K562 (cell line): ENCODE measurements at regions not wholly inside any gene's neighbourhood (a gene's known extent, or its start where the extent isn't known, plus 50 kb on each side); places are given as distances from the start of the nearest gene placed in this dataset.

Source experiments
- ATAC-seq: fragments of 200-7000 bp; cut with Tn5 transposase; 3 replicates; pipeline ENCODE4 v1.9.1; 2020; ENCODE audit warnings: moderate library complexity
- BruUV-seq: library from RNA; stranded (reverse); fragments of 400-500 nt; replicated peaks from 2 replicates; lab custom pipeline; 2021; lab: Mats Ljungman, UMichigan
- CTCF ChIA-PET: fragments of 300-600 bp; formaldehyde crosslinking; extraction: SDS; loops from one replicate; lab custom pipeline; 2021; ENCODE audit warnings: low intra/inter-chr PET ratio; lab: Yijun Ruan, JAX
- POLR2A ChIA-PET: fragments of 300-600, 350-650 bp; sonication (Branson Sonifier 250); formaldehyde crosslinking; extraction: SDS; loops from one replicate; lab custom pipeline; 2021; ENCODE audit warnings: antibody characterized with exemption, inconsistent platforms; lab: Yijun Ruan, JAX
- DNase-seq, 4 experiments: peaks; one replicate each; pipeline versions ENCODE4 v3.0.0 to v3.0.0-alpha.2; 2011 to 2018; ENCODE audit warnings: low spot score in 3 of 4, mixed read lengths in 3 of 4; ENCODE audit errors: extremely low read depth in 1 of 4
- FAIRE-seq: peaks from 2 replicates; lab custom pipeline; 2011; peaks lifted over from hg19 to GRCh38; lab: Jason Lieb, UNC
- H2AFZ ChIP-seq: 2 replicates; pipeline ENCODE4 v1.6.0; 2011; ENCODE audit warnings: low read depth, low read length, control low read depth, inconsistent platforms
- H3K27ac ChIP-seq: fragments of 200-600 bp; 3 replicates; pipeline ENCODE4 v1.8.0; 2011; ENCODE audit warnings: low read depth, mild to moderate bottlenecking, control low read depth, inconsistent platforms, low read length, moderate library complexity, mixed read lengths; ENCODE audit errors: extremely low read depth
- H3K27me3 ChIP-seq, 2 experiments: fragments of 300-600 bp in 1 of 2; 2 replicates in 1 of 2; 3 replicates in 1 of 2; pipeline versions ENCODE4 v1.6.0 to v1.8.0; 2011; ENCODE audit warnings: inconsistent platforms in 2 of 2, low read length in 2 of 2, mild to moderate bottlenecking in 1 of 2, mixed read lengths in 1 of 2, moderate library complexity in 1 of 2; ENCODE audit not compliant: control insufficient read depth in 2 of 2, insufficient read depth in 2 of 2
- H3K36me3 ChIP-seq: fragments of 300-600 bp; 3 replicates; pipeline ENCODE4 v1.8.0; 2011; ENCODE audit warnings: mild to moderate bottlenecking, low read length, inconsistent platforms; ENCODE audit not compliant: control insufficient read depth, insufficient read depth
- H3K4me1 ChIP-seq, 2 experiments: fragments of 200-600 bp in 1 of 2; replicated peaks in 1 of 2; 2 replicates in 1 of 2; 3 replicates in 1 of 2; pipeline versions ENCODE4 v1.5.1 to v1.8.0; 2011; ENCODE audit warnings: inconsistent platforms in 2 of 2, low read length in 2 of 2, mild to moderate bottlenecking in 1 of 2, mixed read lengths in 1 of 2, moderate library complexity in 1 of 2; ENCODE audit not compliant: control insufficient read depth in 2 of 2, insufficient read depth in 2 of 2
- H3K4me2 ChIP-seq: 2 replicates; pipeline ENCODE4 v1.6.1; 2011; ENCODE audit warnings: low read length, control low read depth, inconsistent platforms, mixed read lengths; ENCODE audit not compliant: insufficient read depth
- H3K4me3 ChIP-seq: fragments of 200-600 bp; sonication (generic), shearing (Covaris generic); 2 replicates; pipeline ENCODE4 v1.5.1; 2016; ENCODE audit warnings: control low read depth, inconsistent platforms
- H3K79me2 ChIP-seq: fragments of 200-600 bp; 3 replicates; pipeline ENCODE4 v1.8.0; 2011; ENCODE audit warnings: low read length, inconsistent platforms; ENCODE audit not compliant: control insufficient read depth, insufficient read depth
- H3K9ac ChIP-seq, 2 experiments: 2 replicates each; pipeline versions ENCODE4 v1.6.0 to v1.6.1; 2011; ENCODE audit warnings: low read depth in 2 of 2, low read length in 2 of 2, control low read depth in 1 of 2, inconsistent platforms in 1 of 2, mild to moderate bottlenecking in 1 of 2, mixed read lengths in 1 of 2; ENCODE audit not compliant: insufficient read depth in 1 of 2
- H3K9me1 ChIP-seq: one replicate; pipeline ENCODE4 v1.6.0; 2011; ENCODE audit warnings: inconsistent platforms, mild to moderate bottlenecking, low read length, moderate library complexity; ENCODE audit not compliant: control insufficient read depth, insufficient read depth
- H3K9me3 ChIP-seq: replicated peaks from 2 replicates; pipeline ENCODE4 v1.5.1; 2011; ENCODE audit warnings: low read depth, low read length, inconsistent platforms; ENCODE audit not compliant: control insufficient read depth, insufficient read depth
- H4K20me1 ChIP-seq: replicated peaks from 2 replicates; pipeline ENCODE4 v1.6.1; 2011; ENCODE audit warnings: low read length, inconsistent platforms, mixed read lengths; ENCODE audit not compliant: control insufficient read depth, insufficient read depth
- BRD4 ChIP-seq: fragments of 200-600 bp; sonication (generic); IDR thresholded peaks from 2 replicates; pipeline ENCODE4 v1.6.1; 2017; ENCODE audit warnings: inconsistent platforms
- BRD9 ChIP-seq: fragments of 450-650 bp; IDR thresholded peaks from 2 replicates; pipeline ENCODE4 v1.6.1; 2018; ENCODE audit warnings: low read depth; ENCODE audit not compliant: partially characterized antibody
- EGR1 ChIP-seq: fragments of 450-650 bp; conservative IDR thresholded peaks from 2 replicates; pipeline ENCODE4 v1.6.1; 2017; ENCODE audit warnings: mild to moderate bottlenecking
- FOXP1 ChIP-seq: sonication (generic); formaldehyde crosslinking; IDR thresholded peaks from 2 replicates; pipeline ENCODE4 v1.8.0; 2022; ENCODE audit warnings: mild to moderate bottlenecking, missing genetic modification reagents
- HDGF ChIP-seq: fragments of 450-650 bp; IDR thresholded peaks from 2 replicates; pipeline ENCODE4 v1.6.1; 2016
- HNRNPLL ChIP-seq: fragments of 200-400 bp; formaldehyde crosslinking; IDR thresholded peaks from 2 replicates; pipeline ENCODE4 v1.6.1; 2017; ENCODE audit warnings: low read length, low read depth, mild to moderate bottlenecking; ENCODE audit not compliant: poor library complexity, severe bottlenecking
- NBN ChIP-seq: fragments of 450-650 bp; IDR thresholded peaks from 2 replicates; pipeline ENCODE4 v1.6.1; 2016; ENCODE audit warnings: low read depth, mild to moderate bottlenecking
- PHB ChIP-seq: fragments of 250-450 bp; sonication (Bioruptor Pico); IDR thresholded peaks from 2 replicates; pipeline ENCODE4 v1.5.0; 2021
- PHB2 ChIP-seq: fragments of 450-650 bp; IDR thresholded peaks from 2 replicates; pipeline ENCODE4 v1.6.1; 2017; ENCODE audit warnings: low read depth
- POLR2G ChIP-seq: fragments of 200-400 bp; formaldehyde crosslinking; IDR thresholded peaks from 2 replicates; pipeline ENCODE4 v1.6.1; 2017; ENCODE audit warnings: low read depth, mild to moderate bottlenecking, antibody characterized with exemption, low read length, moderate library complexity
- RBBP5 ChIP-seq: fragments of 200-600 bp; sonication (generic); IDR thresholded peaks from 2 replicates; pipeline ENCODE4 v1.6.1; 2012; ENCODE audit warnings: borderline replicate concordance, mild to moderate bottlenecking, low read length, control low read depth, inconsistent platforms; ENCODE audit not compliant: insufficient read depth, poor library complexity, severe bottlenecking
- RFX1 ChIP-seq: fragments of 450-650 bp; IDR thresholded peaks from 2 replicates; pipeline ENCODE4 v1.6.1; 2016; ENCODE audit warnings: mild to moderate bottlenecking, moderate library complexity
- SMARCB1 ChIP-seq: IDR thresholded peaks from 2 replicates; pipeline ENCODE4 v1.6.1; 2011; ENCODE audit warnings: improper control_type of control experiment, low read depth; ENCODE audit not compliant: insufficient read length
- VEZF1 ChIP-seq: fragments of 200-800 bp; sonication (Bioruptor generic); IDR thresholded peaks from 2 replicates; pipeline ENCODE4 v1.6.1; 2017; ENCODE audit warnings: missing genetic modification characterization, missing compliant biosample characterization
- ZNF165 ChIP-seq: fragments of 250-450 bp; sonication (Bioruptor Pico); IDR thresholded peaks from 2 replicates; pipeline ENCODE4 v1.4.0; 2020; ENCODE audit warnings: borderline replicate concordance
- ZNF384 ChIP-seq: IDR thresholded peaks from 2 replicates; pipeline ENCODE4 v1.6.1; 2012; ENCODE audit warnings: low read depth, low read length, improper control_type of control experiment
- WGBS: fragments of 100-300 bp; shearing (Covaris generic); methylation state at CpG from one replicate; pipeline ENCODE4 v1.1.6; 2016; ENCODE audit warnings: low coverage, mixed read lengths; ENCODE audit not compliant: insufficient coverage; ENCODE audit errors: missing lambda C conversion rate; 5-methylcytosine and 5-hydroxymethylcytosine counted together
- in situ Hi-C: fragments of 300-500 bp; cut with MboI; formaldehyde crosslinking; loops from 4 replicates; pipeline ENCODE4 v1.15.0; 2018; ENCODE audit warnings: inconsistent platforms, mixed read lengths
- intact Hi-C: fragments of 100-400 bp; cut with micrococcal nuclease; formaldehyde crosslinking; loops from 2 replicates; pipeline ENCODE4 v1.14.2; 2022
- TF ChIP-seq, protein P1 (sequence below): sonication (generic); formaldehyde crosslinking; IDR thresholded peaks from 2 replicates; pipeline ENCODE4 v1.8.0; 2022; ENCODE audit warnings: missing genetic modification reagents, mild to moderate bottlenecking, moderate library complexity, borderline replicate concordance

- in situ Hi-C loops: no loop called here
Observed at GRCh38 chr10:80714566-80714965, 176.9 kb downstream of the SH2D4B start.

DNA sequence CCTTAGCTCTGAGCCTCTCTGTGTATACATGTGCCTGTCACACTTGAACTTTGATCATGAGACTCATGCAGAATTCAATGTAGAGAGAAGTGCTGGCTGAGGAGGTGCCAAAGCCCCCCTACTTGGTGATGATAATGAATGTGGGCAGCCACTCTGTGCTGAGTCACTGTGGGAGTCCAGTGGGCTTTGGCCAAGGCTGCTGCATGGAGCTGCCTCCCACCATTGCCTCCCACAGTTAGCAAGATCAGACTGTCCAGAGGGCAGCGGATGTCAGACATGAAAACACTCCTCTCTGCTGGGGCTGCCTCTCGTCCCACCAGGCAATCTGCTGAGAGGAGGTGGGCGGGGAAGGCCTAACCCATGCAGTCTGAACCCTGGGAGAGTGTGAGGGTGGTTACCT lies 180.3 kb downstream of the SH2D4B start:
- intact Hi-C loops: no loop called here
- 12% methylated on average over 3 of the region's 3 CpGs for WGBS
- peak; percentile 63 for FAIRE-seq
- TF ChIP-seq EGR1 (peak; percentile 53), HDGF (no peak), ZNF384 (no peak), PHB (no peak), BRD9 (no peak), NBN (no peak), BRD4 (no peak), ZNF165 (CRISPR knock-in tag) (no peak), SMARCB1 (no peak), RBBP5 (no peak), VEZF1 (CRISPR knock-in tag) (peak; percentile 55; the same call in 1 of the 2 replicates), PHB2 (no peak), FOXP1 (CRISPR knock-in tag) (no peak), HNRNPLL (no peak), RFX1 (no peak)
- TF ChIP-seq, protein P1, sequence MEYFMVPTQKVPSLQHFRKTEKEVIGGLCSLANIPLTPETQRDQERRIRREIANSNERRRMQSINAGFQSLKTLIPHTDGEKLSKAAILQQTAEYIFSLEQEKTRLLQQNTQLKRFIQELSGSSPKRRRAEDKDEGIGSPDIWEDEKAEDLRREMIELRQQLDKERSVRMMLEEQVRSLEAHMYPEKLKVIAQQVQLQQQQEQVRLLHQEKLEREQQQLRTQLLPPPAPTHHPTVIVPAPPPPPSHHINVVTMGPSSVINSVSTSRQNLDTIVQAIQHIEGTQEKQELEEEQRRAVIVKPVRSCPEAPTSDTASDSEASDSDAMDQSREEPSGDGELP (CRISPR knock-in tag): no peak

More at GRCh38 chr10:80714566-80714965, 176.9 kb downstream of the SH2D4B start:
- peak; percentile 14 for ATAC-seq
- Histone ChIP-seq H3K9me1 (no peaks in the 10 kb centered on the region), H3K27me3 (no peaks in the 10 kb centered on the region), H3K4me3 (no peak overlapping the region), H3K9ac (no peak overlapping the region), H3K36me3 (no peaks in the 10 kb centered on the region), H3K27ac (no peak overlapping the region), H3K9me3 (no peaks in the 10 kb centered on the region), H3K79me2 (no peaks in the 10 kb centered on the region), H3K4me1 (peaks cover 3 to 18% of the 10 kb centered on the region in 2 experiments; a peak in 3 of 5 replicates), H2AFZ (peak overlapping the region; percentile 48), H4K20me1 (no peaks in the 10 kb centered on the region), H3K4me2 (no peak overlapping the region)
- intact Hi-C loops: no loop called here
- WGBS: 42% methylated on average over 11 of the region's 11 CpGs
- no peak for TF ChIP-seq POLR2G
- DNase-seq: no peak
- POLR2A ChIA-PET: no interaction called here
- CTCF ChIA-PET: no interaction called here
- BruUV-seq: no TSS peak
- FAIRE-seq: no peak

More for the DNA sequence above, 180.3 kb downstream of the SH2D4B start:
- Histone ChIP-seq H3K79me2 (no peaks in the 10 kb centered on the region), H3K4me3 (no peak overlapping the region), H4K20me1 (no peaks in the 10 kb centered on the region), H3K9me3 (no peaks in the 10 kb centered on the region; the same call in 1 of the 2 replicates), H3K4me2 (no peak overlapping the region; the same call in 1 of the 2 replicates), H3K9ac (peak overlapping the region in 1 of 2 experiments; percentile 17; a peak in 1 of 4 replicates), H3K27me3 (no peaks in the 10 kb centered on the region), H3K9me1 (no peaks in the 10 kb centered on the region), H3K27ac (no peak overlapping the region; the same call in 2 of the 3 replicates), H3K4me1 (peaks cover 3 to 18% of the 10 kb centered on the region in 2 experiments; a peak in 3 of 5 replicates), H2AFZ (peak overlapping the region; percentile 72), H3K36me3 (no peaks in the 10 kb centered on the region)
- CTCF ChIA-PET: no interaction called here
- ATAC-seq: peak; percentile 57
- POLR2A ChIA-PET: no interaction called here
- BruUV-seq: no TSS peak
- peak in 3 of 4 experiments; percentile 31 to 51 (median 43) for DNase-seq
- in situ Hi-C loops: no loop called here
